SK-N-SH (cell line): ENCODE measurements at regions not wholly inside any gene's neighbourhood (a gene's known extent, or its start where the extent isn't known, plus 50 kb on each side); places are given as distances from the start of the nearest gene placed in this dataset.

Experiments used
- CTCF ChIA-PET: fragments of 300-600, 350-600 bp; formaldehyde crosslinking; extraction: SDS; loops from one replicate; lab custom pipeline; 2021; lab: Yijun Ruan, JAX
- POLR2A ChIA-PET: fragments of 350-600 bp; sonication (Branson Sonifier 250); formaldehyde crosslinking; extraction: SDS; loops from one replicate; lab custom pipeline; 2020; ENCODE audit warnings: antibody characterized with exemption, inconsistent platforms; lab: Yijun Ruan, JAX
- DNase-seq: peaks from one replicate; pipeline ENCODE4 v3.0.0; 2012
- H2AFZ ChIP-seq: fragments of 200-600 bp; sonication (generic); 2 replicates; pipeline ENCODE4 v1.8.1; 2016; ENCODE audit warnings: antibody characterized with exemption, mild to moderate bottlenecking, low read depth
- H3F3A ChIP-seq: fragments of 200-600 bp; sonication (generic); replicated peaks from 2 replicates; pipeline ENCODE3; 2016; ENCODE audit warnings: antibody characterized with exemption, mild to moderate bottlenecking; ENCODE audit not compliant: insufficient read depth
- H3K27ac ChIP-seq, 2 experiments: fragments of 200-500 bp in 1 of 2; fragments of 200-600 bp in 1 of 2; sonication (Bioruptor generic) in 1 of 2; sonication (generic), shearing (Covaris generic) in 1 of 2; 2 replicates each; pipeline versions ENCODE4 v1.5.1 to v1.6.1; 2014 to 2016; ENCODE audit warnings: low read depth in 2 of 2, inconsistent platforms in 1 of 2, low read length in 1 of 2, mild to moderate bottlenecking in 1 of 2, mixed read lengths in 1 of 2
- H3K27me3 ChIP-seq: fragments of 200-600 bp; sonication (generic), shearing (Covaris generic); 2 replicates; pipeline ENCODE4 v1.6.1; 2016; ENCODE audit warnings: mixed run types; ENCODE audit not compliant: insufficient read depth
- H3K36me3 ChIP-seq, 2 experiments: fragments of 200-500 bp in 1 of 2; fragments of 200-600 bp in 1 of 2; sonication (Bioruptor generic) in 1 of 2; sonication (generic) in 1 of 2; replicated peaks in 1 of 2; 2 replicates each; pipeline versions ENCODE3 to v1.5.1; 2014 to 2016; ENCODE audit warnings: low read length in 1 of 2, mild to moderate bottlenecking in 1 of 2; ENCODE audit not compliant: insufficient read depth in 2 of 2, control insufficient read depth in 1 of 2
- H3K4me1 ChIP-seq, 2 experiments: fragments of 200-500 bp in 1 of 2; fragments of 200-600 bp in 1 of 2; sonication (Bioruptor generic) in 1 of 2; sonication (generic), shearing (Covaris generic) in 1 of 2; 2 replicates each; pipeline versions ENCODE4 v1.5.1 to v1.6.1; 2014 to 2016; ENCODE audit warnings: low read depth in 1 of 2, low read length in 1 of 2, mixed run types in 1 of 2; ENCODE audit not compliant: insufficient read depth in 2 of 2, control insufficient read depth in 1 of 2
- H3K4me2 ChIP-seq: fragments of 200-600 bp; sonication (generic), shearing (Covaris generic); 2 replicates; pipeline ENCODE4 v1.6.1; 2017; ENCODE audit warnings: mixed run types
- H3K4me3 ChIP-seq, 2 experiments: fragments of 200-500 bp in 1 of 2; fragments of 200-600 bp in 1 of 2; sonication (Bioruptor generic) in 1 of 2; sonication (generic), shearing (Covaris generic) in 1 of 2; 2 replicates each; pipeline versions ENCODE4 v1.5.1 to v1.8.1; 2014 to 2016; ENCODE audit warnings: low read depth in 2 of 2, inconsistent platforms in 1 of 2, low read length in 1 of 2, mild to moderate bottlenecking in 1 of 2, mixed read lengths in 1 of 2, moderate library complexity in 1 of 2
- H3K79me2 ChIP-seq: fragments of 200-600 bp; sonication (generic); 2 replicates; pipeline ENCODE4 v1.8.1; 2017; ENCODE audit warnings: mild to moderate bottlenecking; ENCODE audit not compliant: insufficient read depth
- H3K9ac ChIP-seq: fragments of 200-600 bp; sonication (generic); 2 replicates; pipeline ENCODE4 v1.6.1; 2017; ENCODE audit warnings: mixed run types
- H3K9me2 ChIP-seq: fragments of 200-600 bp; sonication (generic); 2 replicates; pipeline ENCODE4 v1.6.1; 2017; ENCODE audit warnings: mixed run types
- H3K9me3 ChIP-seq: fragments of 200-600 bp; sonication (generic); 2 replicates; pipeline ENCODE4 v1.6.1; 2017; ENCODE audit warnings: mixed run types, mild to moderate bottlenecking, moderate library complexity
- H4K20me1 ChIP-seq: fragments of 200-600 bp; sonication (generic); 2 replicates; pipeline ENCODE4 v1.6.1; 2017; ENCODE audit warnings: mild to moderate bottlenecking, mixed run types; ENCODE audit not compliant: insufficient read depth
- FOXJ3 ChIP-seq: sonication (generic); formaldehyde crosslinking; IDR thresholded peaks from 2 replicates; pipeline ENCODE4 v1.5.1; 2020; ENCODE audit warnings: mild to moderate bottlenecking, missing genetic modification reagents
- FOXM1 ChIP-seq: IDR thresholded peaks from 2 replicates; pipeline ENCODE4 v1.4.0; 2012; ENCODE audit warnings: low read depth, mild to moderate bottlenecking
- GABPA ChIP-seq: IDR thresholded peaks from 2 replicates; pipeline ENCODE4 v1.4.0; 2012; ENCODE audit warnings: low read depth, mild to moderate bottlenecking
- JUND ChIP-seq: IDR thresholded peaks from 2 replicates; pipeline ENCODE4 v1.4.0; 2012
- MXI1 ChIP-seq: IDR thresholded peaks from 2 replicates; pipeline ENCODE4 v1.6.1; 2012; ENCODE audit warnings: mild to moderate bottlenecking, low read depth, low read length, improper control_type of control experiment
- NFIC ChIP-seq: IDR thresholded peaks from 2 replicates; pipeline ENCODE4 v1.4.0; 2012; ENCODE audit warnings: borderline replicate concordance
- RAD21 ChIP-seq: IDR thresholded peaks from 2 replicates; pipeline ENCODE4 v1.6.1; 2012; ENCODE audit warnings: mild to moderate bottlenecking, low read length
- RCOR1 ChIP-seq: fragments of 150-350 bp; IDR thresholded peaks from 2 replicates; pipeline ENCODE4 v1.6.1; 2017; ENCODE audit warnings: antibody characterized with exemption, low read length
- RFX5 ChIP-seq: IDR thresholded peaks from 2 replicates; pipeline ENCODE4 v1.6.1; 2012; ENCODE audit warnings: mild to moderate bottlenecking, improper control_type of control experiment, low read length
- SMC3 ChIP-seq: IDR thresholded peaks from 2 replicates; pipeline ENCODE4 v1.6.1; 2012; ENCODE audit warnings: low read depth, low read length, improper control_type of control experiment
- TCF12 ChIP-seq: IDR thresholded peaks from 2 replicates; pipeline ENCODE4 v1.4.0; 2012
- TEAD4 ChIP-seq: IDR thresholded peaks from 2 replicates; pipeline ENCODE4 v1.4.0; 2012; ENCODE audit warnings: mild to moderate bottlenecking, borderline replicate concordance; ENCODE audit not compliant: insufficient read depth
- YY1 ChIP-seq: IDR thresholded peaks from 2 replicates; pipeline ENCODE4 v1.4.0; 2012; ENCODE audit warnings: low read depth, mild to moderate bottlenecking
- WGBS: methylation state at CpG from one replicate; pipeline ENCODE4 v1.1.6; 2017; ENCODE audit warnings: low lambda C conversion rate; 5-methylcytosine and 5-hydroxymethylcytosine counted together
- TF ChIP-seq, protein P1 (sequence below): IDR thresholded peaks from 2 replicates; pipeline ENCODE4 v1.6.1; 2012; ENCODE audit warnings: mild to moderate bottlenecking, low read depth, low read length, moderate library complexity
- TF ChIP-seq, protein P2 (sequence below): IDR thresholded peaks from 2 replicates; pipeline ENCODE4 v1.4.0; 2012; ENCODE audit warnings: low read depth
- TF ChIP-seq, protein P3 (sequence below): fragments of 200-600 bp; sonication (generic); IDR thresholded peaks from 2 replicates; pipeline ENCODE4 v1.6.1; 2017; ENCODE audit warnings: antibody characterized with exemption, mild to moderate bottlenecking, moderate library complexity
- TF ChIP-seq, protein P4 (sequence below): IDR thresholded peaks from 2 replicates; pipeline ENCODE4 v1.4.0; 2012; ENCODE audit warnings: low read depth, borderline replicate concordance

DNA sequence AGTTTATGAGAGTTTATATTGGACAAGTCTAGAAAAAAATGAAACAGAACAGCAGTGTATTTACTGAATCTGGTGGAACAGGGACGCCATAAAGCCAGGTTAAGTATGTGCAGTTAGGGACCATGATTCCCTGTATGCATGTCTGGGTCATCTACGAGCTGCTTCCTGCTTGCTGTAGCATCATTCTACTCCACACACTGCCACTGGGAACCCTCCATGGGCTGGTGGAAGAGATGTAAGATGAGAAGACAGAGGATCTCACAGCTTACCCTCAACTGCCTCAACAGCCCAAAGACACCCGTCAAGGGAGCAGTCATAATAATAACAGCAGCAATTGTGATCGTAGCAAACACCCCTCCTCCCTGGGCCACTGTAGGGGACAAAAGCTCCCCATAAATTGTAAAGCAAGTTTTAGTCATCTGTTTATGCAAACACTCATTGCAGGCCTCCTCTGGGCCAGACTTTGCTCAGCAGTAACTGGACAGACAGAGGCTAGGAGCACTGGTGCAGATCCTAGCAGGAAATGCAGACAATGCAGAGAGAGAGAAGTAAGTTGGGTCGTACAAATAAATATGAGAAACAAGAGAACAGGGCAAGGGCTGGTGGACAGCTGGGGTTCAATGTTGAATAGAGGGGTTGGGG lies 188.0 kb downstream of the SOX9 start:
- Histone ChIP-seq H3K36me3 (no peaks in the 10 kb centered on the region), H2AFZ (no peak overlapping the region), H3K9ac (no peak overlapping the region), H3K9me2 (no peaks in the 10 kb centered on the region), H3K4me1 (no peaks in the 10 kb centered on the region), H3F3A (no peaks in the 10 kb centered on the region), H3K27ac (no peak overlapping the region), H3K4me2 (no peak overlapping the region), H3K9me3 (no peaks in the 10 kb centered on the region), H3K4me3 (no peak overlapping the region), H3K79me2 (no peaks in the 10 kb centered on the region), H4K20me1 (no peaks in the 10 kb centered on the region), H3K27me3 (no peaks in the 10 kb centered on the region)
- CTCF ChIA-PET, result no interaction called here
- POLR2A ChIA-PET, result no interaction called here
- WGBS, result 83% methylated on average over 5 of the region's 5 CpGs
- no peak for DNase-seq
- TF ChIP-seq FOXJ3 (CRISPR knock-in tag) (no peak), SMC3 (no peak), GABPA (no peak), YY1 (no peak), MXI1 (no peak), TEAD4 (no peak), JUND (no peak), NFIC (no peak), RAD21 (no peak), RCOR1 (no peak), FOXM1 (no peak), TCF12 (no peak), RFX5 (no peak)
- TF ChIP-seq, protein P1, sequence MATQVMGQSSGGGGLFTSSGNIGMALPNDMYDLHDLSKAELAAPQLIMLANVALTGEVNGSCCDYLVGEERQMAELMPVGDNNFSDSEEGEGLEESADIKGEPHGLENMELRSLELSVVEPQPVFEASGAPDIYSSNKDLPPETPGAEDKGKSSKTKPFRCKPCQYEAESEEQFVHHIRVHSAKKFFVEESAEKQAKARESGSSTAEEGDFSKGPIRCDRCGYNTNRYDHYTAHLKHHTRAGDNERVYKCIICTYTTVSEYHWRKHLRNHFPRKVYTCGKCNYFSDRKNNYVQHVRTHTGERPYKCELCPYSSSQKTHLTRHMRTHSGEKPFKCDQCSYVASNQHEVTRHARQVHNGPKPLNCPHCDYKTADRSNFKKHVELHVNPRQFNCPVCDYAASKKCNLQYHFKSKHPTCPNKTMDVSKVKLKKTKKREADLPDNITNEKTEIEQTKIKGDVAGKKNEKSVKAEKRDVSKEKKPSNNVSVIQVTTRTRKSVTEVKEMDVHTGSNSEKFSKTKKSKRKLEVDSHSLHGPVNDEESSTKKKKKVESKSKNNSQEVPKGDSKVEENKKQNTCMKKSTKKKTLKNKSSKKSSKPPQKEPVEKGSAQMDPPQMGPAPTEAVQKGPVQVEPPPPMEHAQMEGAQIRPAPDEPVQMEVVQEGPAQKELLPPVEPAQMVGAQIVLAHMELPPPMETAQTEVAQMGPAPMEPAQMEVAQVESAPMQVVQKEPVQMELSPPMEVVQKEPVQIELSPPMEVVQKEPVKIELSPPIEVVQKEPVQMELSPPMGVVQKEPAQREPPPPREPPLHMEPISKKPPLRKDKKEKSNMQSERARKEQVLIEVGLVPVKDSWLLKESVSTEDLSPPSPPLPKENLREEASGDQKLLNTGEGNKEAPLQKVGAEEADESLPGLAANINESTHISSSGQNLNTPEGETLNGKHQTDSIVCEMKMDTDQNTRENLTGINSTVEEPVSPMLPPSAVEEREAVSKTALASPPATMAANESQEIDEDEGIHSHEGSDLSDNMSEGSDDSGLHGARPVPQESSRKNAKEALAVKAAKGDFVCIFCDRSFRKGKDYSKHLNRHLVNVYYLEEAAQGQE, result no peak
- TF ChIP-seq, protein P2, sequence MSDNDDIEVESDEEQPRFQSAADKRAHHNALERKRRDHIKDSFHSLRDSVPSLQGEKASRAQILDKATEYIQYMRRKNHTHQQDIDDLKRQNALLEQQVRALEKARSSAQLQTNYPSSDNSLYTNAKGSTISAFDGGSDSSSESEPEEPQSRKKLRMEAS, result no peak
- TF ChIP-seq, protein P3, sequence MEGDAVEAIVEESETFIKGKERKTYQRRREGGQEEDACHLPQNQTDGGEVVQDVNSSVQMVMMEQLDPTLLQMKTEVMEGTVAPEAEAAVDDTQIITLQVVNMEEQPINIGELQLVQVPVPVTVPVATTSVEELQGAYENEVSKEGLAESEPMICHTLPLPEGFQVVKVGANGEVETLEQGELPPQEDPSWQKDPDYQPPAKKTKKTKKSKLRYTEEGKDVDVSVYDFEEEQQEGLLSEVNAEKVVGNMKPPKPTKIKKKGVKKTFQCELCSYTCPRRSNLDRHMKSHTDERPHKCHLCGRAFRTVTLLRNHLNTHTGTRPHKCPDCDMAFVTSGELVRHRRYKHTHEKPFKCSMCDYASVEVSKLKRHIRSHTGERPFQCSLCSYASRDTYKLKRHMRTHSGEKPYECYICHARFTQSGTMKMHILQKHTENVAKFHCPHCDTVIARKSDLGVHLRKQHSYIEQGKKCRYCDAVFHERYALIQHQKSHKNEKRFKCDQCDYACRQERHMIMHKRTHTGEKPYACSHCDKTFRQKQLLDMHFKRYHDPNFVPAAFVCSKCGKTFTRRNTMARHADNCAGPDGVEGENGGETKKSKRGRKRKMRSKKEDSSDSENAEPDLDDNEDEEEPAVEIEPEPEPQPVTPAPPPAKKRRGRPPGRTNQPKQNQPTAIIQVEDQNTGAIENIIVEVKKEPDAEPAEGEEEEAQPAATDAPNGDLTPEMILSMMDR, result no peak
- TF ChIP-seq, protein P4, sequence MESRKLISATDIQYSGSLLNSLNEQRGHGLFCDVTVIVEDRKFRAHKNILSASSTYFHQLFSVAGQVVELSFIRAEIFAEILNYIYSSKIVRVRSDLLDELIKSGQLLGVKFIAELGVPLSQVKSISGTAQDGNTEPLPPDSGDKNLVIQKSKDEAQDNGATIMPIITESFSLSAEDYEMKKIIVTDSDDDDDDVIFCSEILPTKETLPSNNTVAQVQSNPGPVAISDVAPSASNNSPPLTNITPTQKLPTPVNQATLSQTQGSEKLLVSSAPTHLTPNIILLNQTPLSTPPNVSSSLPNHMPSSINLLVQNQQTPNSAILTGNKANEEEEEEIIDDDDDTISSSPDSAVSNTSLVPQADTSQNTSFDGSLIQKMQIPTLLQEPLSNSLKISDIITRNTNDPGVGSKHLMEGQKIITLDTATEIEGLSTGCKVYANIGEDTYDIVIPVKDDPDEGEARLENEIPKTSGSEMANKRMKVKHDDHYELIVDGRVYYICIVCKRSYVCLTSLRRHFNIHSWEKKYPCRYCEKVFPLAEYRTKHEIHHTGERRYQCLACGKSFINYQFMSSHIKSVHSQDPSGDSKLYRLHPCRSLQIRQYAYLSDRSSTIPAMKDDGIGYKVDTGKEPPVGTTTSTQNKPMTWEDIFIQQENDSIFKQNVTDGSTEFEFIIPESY, result no peak
